H1 (cell line): ENCODE measurements at regions not wholly inside any gene's neighbourhood (a gene's known extent, or its start where the extent isn't known, plus 50 kb on each side); places are given as distances from the start of the nearest gene placed in this dataset.

ENCODE experiments used
- CBX5 ChIP-seq: fragments of 300-800, 300-1000 bp; sonication (generic); IDR thresholded peaks from 2 replicates; pipeline ENCODE4 v1.7.1; 2016; ENCODE audit warnings: antibody characterized with exemption, low read length, low read depth
- CHD1 ChIP-seq: IDR thresholded peaks from 2 replicates; pipeline ENCODE4 v1.6.1; 2012; ENCODE audit warnings: low read depth, low read length, improper control_type of control experiment
- CREB1 ChIP-seq: IDR thresholded peaks from 2 replicates; pipeline ENCODE4 v1.6.1; 2012; ENCODE audit warnings: inconsistent platforms
- CTCF ChIP-seq, 3 experiments: IDR thresholded peaks; 1 replicate in 2 of 3; 2 replicates in 1 of 3; pipeline versions ENCODE4 v1.5.1 to v1.6.1; 2011; ENCODE audit warnings: low read length in 3 of 3, mild to moderate bottlenecking in 3 of 3, inconsistent platforms in 2 of 3, low read depth in 1 of 3, moderate library complexity in 1 of 3; ENCODE audit not compliant: insufficient read depth in 1 of 3; ENCODE audit errors: control extremely low read depth in 1 of 3
- GTF2F1 ChIP-seq: IDR thresholded peaks from 2 replicates; pipeline ENCODE4 v1.6.1; 2012; ENCODE audit warnings: low read depth, low read length, improper control_type of control experiment, borderline replicate concordance
- POLR2AphosphoS5 ChIP-seq: IDR thresholded peaks from 2 replicates; pipeline ENCODE4 v1.6.1; 2011; ENCODE audit warnings: low read depth, low read length
- SP1 ChIP-seq: IDR thresholded peaks from 2 replicates; pipeline ENCODE4 v1.6.1; 2011; ENCODE audit warnings: low read depth, low read length

- TF ChIP-seq POLR2AphosphoS5 = no peak
- no peak for TF ChIP-seq CTCF (IDR thresholded peaks at IDR 0.05; ENCODE audit: control extremely low read depth in 1 of 3, insufficient read depth in 1 of 3, low read depth in 1 of 3, low read length in 3 of 3)
- no peak for TF ChIP-seq SP1
- TF ChIP-seq GTF2F1 = no peak
- TF ChIP-seq CHD1 = no peak
- no peak for TF ChIP-seq CREB1
- no peak for TF ChIP-seq CBX5
Measured at GRCh38 chr17:79485991-79486390, 124.9 kb downstream of the RBFOX3 start.
